ENCODE measurements at regions not wholly inside any gene's neighbourhood (a gene's known extent, or its start where the extent isn't known, plus 50 kb on each side); places are given as distances from the start of the nearest gene placed in this dataset.

GRCh38 chr2:173752152-173752551 is 213.0 kb downstream of the SP3 start:
- H3K27ac ChIP-seq = no peak overlapping the region
- peaks cover 35% of the 10 kb centered on the region for H3K4me1 ChIP-seq (ENCODE audit: low read depth)
- no peaks in the 10 kb centered on the region for H3K27me3 ChIP-seq
- no peaks in the 10 kb centered on the region for H3K9me3 ChIP-seq (ENCODE audit: low read depth)
- peak in 1 of 2 donors; percentile 34 for DNase-seq (ENCODE audit: low read depth in 1 of 2, low spot score in 1 of 2)
- TF ChIP-seq CTCF (IDR thresholded peaks at IDR 0.05; ENCODE audit: low read depth, low read length) = peak; percentile 44
- H3K36me3 ChIP-seq = no peaks in the 10 kb centered on the region
- no peak overlapping the region for H3K4me3 ChIP-seq

- no peaks in the 10 kb centered on the region for H3K9me3 ChIP-seq (ENCODE audit: low read depth)
- TF ChIP-seq CTCF (IDR thresholded peaks at IDR 0.05; ENCODE audit: low read depth, low read length) = no peak
These were observed 211.7 kb downstream of the SP3 start for GRCh38 chr2:173753441-173753840.

GRCh38 chr2:173754165-173754564 is 211.0 kb downstream of the SP3 start:
- no peak for TF ChIP-seq CTCF (IDR thresholded peaks at IDR 0.05; ENCODE audit: low read depth, low read length)

More at GRCh38 chr2:173753441-173753840, 211.7 kb downstream of the SP3 start:
- Histone ChIP-seq H3K36me3 (no peaks in the 10 kb centered on the region), H3K4me3 (no peak overlapping the region), H3K4me1 (ENCODE audit: low read depth) (peaks cover 35% of the 10 kb centered on the region), H3K27me3 (no peaks in the 10 kb centered on the region), H3K27ac (no peak overlapping the region)
- no peak for DNase-seq (ENCODE audit: low read depth in 1 of 2, low spot score in 1 of 2)

GRCh38 chr2:173754837-173755236 is 210.3 kb downstream of the SP3 start:
- H3K9me3 ChIP-seq (ENCODE audit: low read depth) = no peaks in the 10 kb centered on the region
- peak in 1 of 2 donors; percentile 78 for DNase-seq (ENCODE audit: low read depth in 1 of 2, low spot score in 1 of 2)
- H3K36me3 ChIP-seq = no peaks in the 10 kb centered on the region

More at GRCh38 chr2:173754165-173754564, 211.0 kb downstream of the SP3 start:
- Histone ChIP-seq H3K9me3 (ENCODE audit: low read depth) (no peaks in the 10 kb centered on the region), H3K27ac (peak overlapping the region; percentile 40), H3K27me3 (no peaks in the 10 kb centered on the region), H3K4me3 (no peak overlapping the region), H3K4me1 (ENCODE audit: low read depth) (peaks cover 36% of the 10 kb centered on the region), H3K36me3 (no peaks in the 10 kb centered on the region)
- no peak for DNase-seq (ENCODE audit: low read depth in 1 of 2, low spot score in 1 of 2)

GRCh38 chr2:173755798-173756197 is 209.4 kb downstream of the SP3 start:
- Histone ChIP-seq H3K4me3 (no peak overlapping the region), H3K36me3 (no peaks in the 10 kb centered on the region), H3K27ac (peak overlapping the region; percentile 46), H3K27me3 (no peaks in the 10 kb centered on the region), H3K9me3 (ENCODE audit: low read depth) (no peaks in the 10 kb centered on the region), H3K4me1 (ENCODE audit: low read depth) (peaks cover 31% of the 10 kb centered on the region)
- DNase-seq (ENCODE audit: low read depth in 1 of 2, low spot score in 1 of 2) = no peak
- TF ChIP-seq CTCF (IDR thresholded peaks at IDR 0.05; ENCODE audit: low read depth, low read length) = no peak

More at GRCh38 chr2:173754837-173755236, 210.3 kb downstream of the SP3 start:
- peak overlapping the region; percentile 46 for H3K27ac ChIP-seq
- TF ChIP-seq CTCF (IDR thresholded peaks at IDR 0.05; ENCODE audit: low read depth, low read length) = no peak
- H3K4me3 ChIP-seq = no peak overlapping the region
- peaks cover 30% of the 10 kb centered on the region for H3K4me1 ChIP-seq (ENCODE audit: low read depth)
- no peaks in the 10 kb centered on the region for H3K27me3 ChIP-seq

GRCh38 chr2:173759959-173760358 is 205.2 kb downstream of the SP3 start:
- no peak overlapping the region for H3K4me3 ChIP-seq
- no peak overlapping the region for H3K27ac ChIP-seq
- no peak for DNase-seq (ENCODE audit: low read depth in 1 of 2, low spot score in 1 of 2)
- no peak for TF ChIP-seq CTCF (IDR thresholded peaks at IDR 0.05; ENCODE audit: low read depth, low read length)
- peaks cover 37% of the 10 kb centered on the region for H3K4me1 ChIP-seq (ENCODE audit: low read depth)
- no peaks in the 10 kb centered on the region for H3K27me3 ChIP-seq
- no peaks in the 10 kb centered on the region for H3K36me3 ChIP-seq
- H3K9me3 ChIP-seq (ENCODE audit: low read depth) = no peaks in the 10 kb centered on the region

All from cardiac muscle cell (in vitro differentiated cells and primary cell).